Cardiac fibroblast (primary cell): ENCODE measurements at regions not wholly inside any gene's neighbourhood (a gene's known extent, or its start where the extent isn't known, plus 50 kb on each side); places are given as distances from the start of the nearest gene placed in this dataset.

ENCODE experiments used
- DNase-seq, 2 donors: peaks; one replicate each; pipeline versions ENCODE4 v3.0.0 to v3.0.0-alpha.2; 2010; ENCODE audit warnings: low read depth in 2 of 2
- H3K4me3 ChIP-seq, 2 donors: replicated peaks in 1 of 2; 1 replicate in 1 of 2; 2 replicates in 1 of 2; pipeline ENCODE4 v1.5.1; 2011; ENCODE audit warnings: low read depth in 2 of 2, low read length in 2 of 2, mild to moderate bottlenecking in 2 of 2, moderate library complexity in 1 of 2
- CTCF ChIP-seq: IDR thresholded peaks from one replicate; pipeline ENCODE4 v1.5.1; 2011; ENCODE audit warnings: low read depth, mild to moderate bottlenecking, low read length, inconsistent platforms

GRCh38 chr9:26527931-26528330, 364.7 kb downstream of the CAAP1 start:
- TF ChIP-seq CTCF = no peak
- H3K4me3 ChIP-seq = no peak overlapping the region
- DNase-seq = no peak

- no peak for TF ChIP-seq CTCF
Measured at GRCh38 chr9:26524267-26524666, 368.3 kb downstream of the CAAP1 start.

GRCh38 chr9:26523577-26523976, 369.0 kb downstream of the CAAP1 start:
- no peak for TF ChIP-seq CTCF
- H3K4me3 ChIP-seq = no peak overlapping the region
- no peak for DNase-seq

More at GRCh38 chr9:26524267-26524666, 368.3 kb downstream of the CAAP1 start:
- H3K4me3 ChIP-seq = no peak overlapping the region
- DNase-seq = no peak

- H3K4me3 ChIP-seq = no peak overlapping the region
- TF ChIP-seq CTCF = no peak
- no peak for DNase-seq
Measured at GRCh38 chr9:26520141-26520540, 372.5 kb downstream of the CAAP1 start.

- no peak overlapping the region for H3K4me3 ChIP-seq
- no peak for TF ChIP-seq CTCF
- no peak for DNase-seq
Measured at GRCh38 chr9:26516773-26517343, 375.7 kb downstream of the CAAP1 start.

- H3K4me3 ChIP-seq = no peak overlapping the region
- no peak for TF ChIP-seq CTCF
- DNase-seq = no peak
Measured at GRCh38 chr9:26513730-26514129, 378.9 kb downstream of the CAAP1 start.

GRCh38 chr9:26510137-26510536, 382.5 kb downstream of the CAAP1 start:
- H3K4me3 ChIP-seq = no peak overlapping the region
- no peak for DNase-seq
- no peak for TF ChIP-seq CTCF
